Ectodermal cell (in vitro differentiated cells): ENCODE measurements at regions not wholly inside any gene's neighbourhood (a gene's known extent, or its start where the extent isn't known, plus 50 kb on each side); places are given as distances from the start of the nearest gene placed in this dataset.

Experiments
- H3K27ac ChIP-seq: 2 replicates; pipeline ENCODE4 v1.7.0; 2013; ENCODE audit warnings: mild to moderate bottlenecking, low read depth, low read length; ENCODE audit not compliant: insufficient read depth, poor library complexity, severe bottlenecking
- H3K27me3 ChIP-seq: 2 replicates; pipeline ENCODE4 v1.7.0; 2013; ENCODE audit warnings: mild to moderate bottlenecking, low read length; ENCODE audit not compliant: insufficient read depth, control insufficient read depth, poor library complexity, severe bottlenecking
- H3K36me3 ChIP-seq: one replicate; pipeline ENCODE4 v1.7.0; 2013; ENCODE audit warnings: low read length; ENCODE audit not compliant: control insufficient read depth, insufficient read depth
- H3K4me1 ChIP-seq: one replicate; pipeline ENCODE4 v1.7.0; 2013; ENCODE audit warnings: low read length; ENCODE audit not compliant: control insufficient read depth, insufficient read depth
- H3K4me3 ChIP-seq: 2 replicates; pipeline ENCODE4 v1.7.0; 2013; ENCODE audit warnings: low read depth, low read length, control low read depth; ENCODE audit not compliant: insufficient read depth
- H3K9me3 ChIP-seq: 2 replicates; pipeline ENCODE4 v1.7.0; 2013; ENCODE audit warnings: mild to moderate bottlenecking, low read length, moderate library complexity; ENCODE audit not compliant: control insufficient read depth
- WGBS, 2 experiments: methylation state at CpG; one replicate each; pipeline ENCODE4 v1.1.7; 2013; ENCODE audit warnings: missing lambda C conversion rate in 2 of 2; 5-methylcytosine and 5-hydroxymethylcytosine counted together

GRCh38 chr4:1559896-1560650 is 124.0 kb downstream of the FAM53A start:
- Histone ChIP-seq H3K4me1 (no peaks in the 10 kb centered on the region), H3K36me3 (no peaks in the 10 kb centered on the region), H3K27ac (no peak overlapping the region), H3K4me3 (no peak overlapping the region), H3K9me3 (no peaks in the 10 kb centered on the region), H3K27me3 (peaks cover 15% of the 10 kb centered on the region)
- 94 to 95% methylated on average over 40 of the region's 40 CpGs for WGBS, 2 experiments

GRCh38 chr4:1558205-1558604 is 125.9 kb downstream of the FAM53A start:
- H3K27me3 ChIP-seq: peaks cover 15% of the 10 kb centered on the region
- 84 to 91% methylated on average over 10 of the region's 10 CpGs for WGBS, 2 experiments
- H3K4me1 ChIP-seq: no peaks in the 10 kb centered on the region
- no peaks in the 10 kb centered on the region for H3K36me3 ChIP-seq
- no peak overlapping the region for H3K4me3 ChIP-seq
- H3K27ac ChIP-seq: no peak overlapping the region
- no peaks in the 10 kb centered on the region for H3K9me3 ChIP-seq

GRCh38 chr4:1557221-1557597 is 126.9 kb downstream of the FAM53A start:
- Histone ChIP-seq H3K27me3 (peaks cover 15% of the 10 kb centered on the region), H3K9me3 (no peaks in the 10 kb centered on the region), H3K27ac (no peak overlapping the region), H3K4me3 (no peak overlapping the region), H3K36me3 (no peaks in the 10 kb centered on the region), H3K4me1 (no peaks in the 10 kb centered on the region)
- WGBS, 2 experiments: 89% methylated on average over 13 of the region's 13 CpGs

GRCh38 chr4:1556541-1557220 is 127.4 kb downstream of the FAM53A start:
- Histone ChIP-seq H3K27me3 (peaks cover 15% of the 10 kb centered on the region), H3K27ac (no peak overlapping the region), H3K36me3 (no peaks in the 10 kb centered on the region), H3K9me3 (no peaks in the 10 kb centered on the region), H3K4me1 (no peaks in the 10 kb centered on the region), H3K4me3 (no peak overlapping the region)
- 43 to 50% methylated on average over 31 of the region's 31 CpGs for WGBS, 2 experiments

GRCh38 chr4:1554876-1555265 is 129.2 kb downstream of the FAM53A start:
- Histone ChIP-seq H3K9me3 (no peaks in the 10 kb centered on the region), H3K36me3 (no peaks in the 10 kb centered on the region), H3K27ac (no peak overlapping the region), H3K4me1 (no peaks in the 10 kb centered on the region), H3K4me3 (no peak overlapping the region), H3K27me3 (peaks cover 15% of the 10 kb centered on the region)
- WGBS, 2 experiments: 90 to 93% methylated on average over 16 of the region's 16 CpGs

- Histone ChIP-seq H3K27ac (no peak overlapping the region), H3K36me3 (no peaks in the 10 kb centered on the region), H3K4me3 (no peak overlapping the region), H3K4me1 (no peaks in the 10 kb centered on the region), H3K9me3 (no peaks in the 10 kb centered on the region), H3K27me3 (peaks cover 15% of the 10 kb centered on the region)
- WGBS, 2 experiments: 87% methylated on average over 26 of the region's 26 CpGs
Observed at GRCh38 chr4:1554246-1554875, 129.8 kb downstream of the FAM53A start.

- peaks cover 18% of the 10 kb centered on the region for H3K27me3 ChIP-seq
Observed at GRCh38 chr4:1553365-1553764, 130.7 kb downstream of the FAM53A start.

GRCh38 chr4:1552451-1552850 is 131.7 kb downstream of the FAM53A start:
- peaks cover 2% of the 10 kb centered on the region for H3K4me1 ChIP-seq
- H3K27ac ChIP-seq: no peak overlapping the region

More at GRCh38 chr4:1553365-1553764, 130.7 kb downstream of the FAM53A start:
- Histone ChIP-seq H3K9me3 (no peaks in the 10 kb centered on the region), H3K27ac (no peak overlapping the region), H3K4me1 (peaks cover 2% of the 10 kb centered on the region), H3K4me3 (no peak overlapping the region), H3K36me3 (no peaks in the 10 kb centered on the region)
- 92 to 94% methylated on average over 18 of the region's 18 CpGs for whole genome bisulfite sequencing, 2 experiments

GRCh38 chr4:1551211-1551610 is 132.9 kb downstream of the FAM53A start:
- H3K27me3 ChIP-seq: peaks cover 15% of the 10 kb centered on the region
- WGBS, 2 experiments: 93 to 96% methylated on average over 6 of the region's 6 CpGs
- no peaks in the 10 kb centered on the region for H3K36me3 ChIP-seq
- H3K9me3 ChIP-seq: no peaks in the 10 kb centered on the region
- peaks cover 2% of the 10 kb centered on the region for H3K4me1 ChIP-seq
- H3K4me3 ChIP-seq: no peak overlapping the region
- no peak overlapping the region for H3K27ac ChIP-seq

More at GRCh38 chr4:1552451-1552850, 131.7 kb downstream of the FAM53A start:
- H3K4me3 ChIP-seq: no peak overlapping the region
- 90 to 92% methylated on average over 17 of the region's 17 CpGs for WGBS, 2 experiments
- no peaks in the 10 kb centered on the region for H3K36me3 ChIP-seq
- H3K27me3 ChIP-seq: peaks cover 25% of the 10 kb centered on the region
- no peaks in the 10 kb centered on the region for H3K9me3 ChIP-seq
